GM23248 (cell line): ENCODE measurements at regions not wholly inside any gene's neighbourhood (a gene's known extent, or its start where the extent isn't known, plus 50 kb on each side); places are given as distances from the start of the nearest gene placed in this dataset.

Source experiments
- DNase-seq: peaks from one replicate; pipeline ENCODE4 v3.0.0-alpha.2; 2015
- H2AFZ ChIP-seq: fragments of 200-600 bp; sonication (generic); 2 replicates; pipeline ENCODE4 v1.6.1; 2016; ENCODE audit warnings: antibody characterized with exemption
- H3F3A ChIP-seq: fragments of 200-600 bp; sonication (generic); 2 replicates; pipeline ENCODE4 v1.6.1; 2016; ENCODE audit warnings: mild to moderate bottlenecking, antibody characterized with exemption, mixed run types; ENCODE audit not compliant: insufficient read depth
- H3K27ac ChIP-seq: fragments of 200-600 bp; sonication (generic); 2 replicates; pipeline ENCODE4 v1.5.1; 2016; ENCODE audit warnings: mild to moderate bottlenecking
- H3K27me3 ChIP-seq: fragments of 200-600 bp; sonication (generic); replicated peaks from 2 replicates; pipeline ENCODE4 v1.6.1; 2016; ENCODE audit warnings: mild to moderate bottlenecking; ENCODE audit not compliant: insufficient read depth
- H3K36me3 ChIP-seq: fragments of 200-600 bp; sonication (generic); 2 replicates; pipeline ENCODE4 v1.6.1; 2016; ENCODE audit warnings: low read depth, mild to moderate bottlenecking
- H3K4me1 ChIP-seq: fragments of 200-600 bp; sonication (generic); 2 replicates; pipeline ENCODE4 v1.6.1; 2016; ENCODE audit warnings: mild to moderate bottlenecking; ENCODE audit not compliant: insufficient read depth
- H3K4me2 ChIP-seq: fragments of 200-600 bp; sonication (generic); one replicate; pipeline ENCODE4 v1.6.1; 2016; ENCODE audit warnings: mild to moderate bottlenecking; ENCODE audit not compliant: unreplicated experiment
- H3K4me3 ChIP-seq: fragments of 200-600 bp; sonication (generic); 2 replicates; pipeline ENCODE4 v1.5.1; 2016; ENCODE audit warnings: mild to moderate bottlenecking
- H3K79me2 ChIP-seq: fragments of 200-600 bp; sonication (generic); 2 replicates; pipeline ENCODE4 v1.6.1; 2016; ENCODE audit warnings: mild to moderate bottlenecking; ENCODE audit not compliant: insufficient read depth
- H3K9ac ChIP-seq: fragments of 200-600 bp; sonication (generic); 2 replicates; pipeline ENCODE4 v1.6.1; 2016; ENCODE audit warnings: mild to moderate bottlenecking
- H3K9me2 ChIP-seq: fragments of 200-600 bp; sonication (generic); 2 replicates; pipeline ENCODE4 v1.6.1; 2016; ENCODE audit warnings: mixed run types, mild to moderate bottlenecking, moderate library complexity; ENCODE audit not compliant: insufficient read depth
- H3K9me3 ChIP-seq: fragments of 200-600 bp; sonication (generic); one replicate; pipeline ENCODE4 v1.6.1; 2017; ENCODE audit warnings: low read depth
- H4K20me1 ChIP-seq: fragments of 200-600 bp; sonication (generic); 2 replicates; pipeline ENCODE4 v1.6.0; 2016; ENCODE audit not compliant: insufficient read depth
- EZH2 ChIP-seq: fragments of 200-600 bp; sonication (generic); IDR thresholded peaks from 2 replicates; pipeline ENCODE4 v1.6.1; 2018; ENCODE audit warnings: antibody characterized with exemption, mild to moderate bottlenecking; ENCODE audit not compliant: insufficient read depth, poor library complexity, severe bottlenecking
- EZH2phosphoT487 ChIP-seq: fragments of 200-600 bp; sonication (generic); IDR thresholded peaks from 2 replicates; pipeline ENCODE4 v1.6.1; 2018; ENCODE audit warnings: antibody characterized with exemption, moderate library complexity, mild to moderate bottlenecking, low read depth; ENCODE audit not compliant: insufficient read depth
- WGBS, 2 experiments: methylation state at CpG; one replicate each; pipeline ENCODE4 v1.1.6; 2015 to 2017; ENCODE audit warnings: low lambda C conversion rate in 2 of 2, low coverage in 1 of 2; ENCODE audit errors: missing lambda C conversion rate in 2 of 2; 5-methylcytosine and 5-hydroxymethylcytosine counted together
- in situ Hi-C: fragments of 300-500 bp; cut with MboI; formaldehyde crosslinking; loops from 2 replicates; pipeline ENCODE4 v1.15.0; 2020

DNA sequence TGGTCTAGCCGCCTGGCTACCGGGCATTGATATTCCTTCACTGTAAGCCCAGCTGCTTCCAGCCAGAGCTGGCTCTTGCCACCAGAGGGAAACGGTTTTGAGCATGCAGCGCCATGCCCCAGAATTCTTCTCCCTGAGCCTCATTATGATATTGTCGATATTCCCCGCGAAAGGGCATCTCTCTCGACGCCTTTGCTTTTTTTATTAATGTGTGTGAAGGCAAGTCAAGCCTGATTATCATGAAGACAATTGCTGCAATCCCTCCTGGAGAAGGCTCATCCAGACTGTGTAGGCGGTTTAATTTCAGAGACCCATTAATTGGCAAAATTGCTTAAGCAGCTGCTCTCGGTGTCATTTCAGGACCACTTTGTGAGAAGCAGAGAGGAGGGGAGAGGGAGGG lies 321.2 kb upstream of the TLE3 start:
- no peak overlapping the region for H3K27ac ChIP-seq

DNA sequence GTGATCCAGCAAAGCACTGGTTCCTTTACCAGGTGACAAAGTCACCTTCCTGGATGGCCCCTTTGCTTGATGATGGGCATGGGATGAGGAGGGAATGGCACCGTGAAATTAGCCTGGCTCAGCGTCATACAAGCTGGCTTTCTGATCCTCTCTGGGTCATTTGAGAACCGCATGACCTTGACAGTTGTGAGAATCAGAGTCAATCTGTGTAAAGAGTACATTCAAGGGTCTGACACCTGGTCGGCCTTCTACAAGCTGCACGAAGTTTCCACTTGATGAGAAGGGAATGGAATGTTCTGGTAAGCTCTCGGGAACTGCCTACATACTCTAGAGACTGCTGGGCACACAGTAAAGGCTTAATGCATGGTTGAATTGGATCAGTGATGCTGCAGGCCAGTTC lies 319.8 kb upstream of the TLE3 start:
- no peak overlapping the region for H3K4me2 ChIP-seq
- no peaks in the 10 kb centered on the region for H4K20me1 ChIP-seq
- no peak overlapping the region for H2AFZ ChIP-seq
- in situ Hi-C loops, result no loop called here
- no peak overlapping the region for H3K9ac ChIP-seq
- H3F3A ChIP-seq, result no peaks in the 10 kb centered on the region
- peaks cover 41% of the 10 kb centered on the region for H3K27me3 ChIP-seq
- no peaks in the 10 kb centered on the region for H3K79me2 ChIP-seq
- no peak for DNase-seq
- 57 to 71% methylated on average over 6 of the region's 6 CpGs for WGBS, 2 experiments
- no peaks in the 10 kb centered on the region for H3K36me3 ChIP-seq
- H3K4me1 ChIP-seq, result no peaks in the 10 kb centered on the region
- TF ChIP-seq EZH2phosphoT487, result no peak
- no peak for TF ChIP-seq EZH2
- H3K27ac ChIP-seq, result no peak overlapping the region
- no peaks in the 10 kb centered on the region for H3K9me2 ChIP-seq
- no peak overlapping the region for H3K4me3 ChIP-seq
- H3K9me3 ChIP-seq, result no peaks in the 10 kb centered on the region

More for the DNA sequence above, 321.2 kb upstream of the TLE3 start:
- no peaks in the 10 kb centered on the region for H3K79me2 ChIP-seq
- peaks cover 49% of the 10 kb centered on the region for H3K27me3 ChIP-seq
- H3K4me3 ChIP-seq, result no peak overlapping the region
- no peak overlapping the region for H3K4me2 ChIP-seq
- no peak for DNase-seq
- in situ Hi-C loops, result no loop called here
- no peak overlapping the region for H3K9ac ChIP-seq
- WGBS, 2 experiments, result 75 to 77% methylated on average over 11 of the region's 11 CpGs
- H4K20me1 ChIP-seq, result no peaks in the 10 kb centered on the region
- no peaks in the 10 kb centered on the region for H3K36me3 ChIP-seq
- TF ChIP-seq EZH2, result no peak
- TF ChIP-seq EZH2phosphoT487, result no peak
- no peaks in the 10 kb centered on the region for H3K9me3 ChIP-seq
- H3F3A ChIP-seq, result no peaks in the 10 kb centered on the region
- no peak overlapping the region for H2AFZ ChIP-seq
- H3K9me2 ChIP-seq, result no peaks in the 10 kb centered on the region
- H3K4me1 ChIP-seq, result no peaks in the 10 kb centered on the region

DNA sequence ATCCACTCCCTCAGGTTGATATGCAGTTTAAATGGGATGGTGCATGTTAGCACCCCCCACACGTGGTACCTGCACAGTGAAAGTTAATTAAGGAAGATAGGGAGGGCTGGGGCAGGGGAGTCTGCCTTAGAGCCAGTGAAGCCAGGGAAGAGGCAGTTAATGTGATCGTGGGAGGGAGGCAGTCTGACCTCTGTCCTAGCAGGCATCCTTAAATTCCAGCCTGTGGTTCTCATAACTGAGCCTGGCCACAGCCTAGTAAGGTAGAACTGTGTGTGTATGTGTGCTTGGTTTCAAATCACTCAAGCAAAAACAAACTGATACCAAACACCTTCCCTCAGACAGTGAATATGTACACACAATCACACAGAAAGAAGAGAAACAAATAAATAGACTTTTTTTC lies 319.1 kb upstream of the TLE3 start:
- in situ Hi-C loops, result no loop called here

GRCh38 chr15:70415398-70415797 lies 317.7 kb upstream of the TLE3 start:
- H3K4me2 ChIP-seq, result no peak overlapping the region
- H3K9me3 ChIP-seq, result no peaks in the 10 kb centered on the region
- H2AFZ ChIP-seq, result no peak overlapping the region
- H3K79me2 ChIP-seq, result no peaks in the 10 kb centered on the region
- H3K4me3 ChIP-seq, result no peak overlapping the region
- no peak for TF ChIP-seq EZH2phosphoT487
- TF ChIP-seq EZH2, result no peak
- H3K27ac ChIP-seq, result no peak overlapping the region
- no peak overlapping the region for H3K9ac ChIP-seq
- DNase-seq, result no peak
- no peaks in the 10 kb centered on the region for H3F3A ChIP-seq
- no peaks in the 10 kb centered on the region for H3K36me3 ChIP-seq
- no peaks in the 10 kb centered on the region for H3K9me2 ChIP-seq
- in situ Hi-C loops, result no loop called here
- no peaks in the 10 kb centered on the region for H4K20me1 ChIP-seq
- WGBS, 2 experiments, result 76 to 80% methylated on average over 15 to 18 of the region's 18 CpGs
- no peaks in the 10 kb centered on the region for H3K4me1 ChIP-seq
- peaks cover 21% of the 10 kb centered on the region for H3K27me3 ChIP-seq

More for the DNA sequence above, 319.1 kb upstream of the TLE3 start:
- 38 to 39% methylated on average over 2 of the region's 2 CpGs for whole genome bisulfite sequencing, 2 experiments
- Histone ChIP-seq H3K4me1 (no peaks in the 10 kb centered on the region), H3K9me2 (no peaks in the 10 kb centered on the region), H3F3A (no peaks in the 10 kb centered on the region), H3K9me3 (no peaks in the 10 kb centered on the region), H4K20me1 (no peaks in the 10 kb centered on the region), H2AFZ (no peak overlapping the region), H3K36me3 (no peaks in the 10 kb centered on the region), H3K4me3 (no peak overlapping the region), H3K79me2 (no peaks in the 10 kb centered on the region), H3K9ac (no peak overlapping the region), H3K27ac (no peak overlapping the region), H3K4me2 (no peak overlapping the region), H3K27me3 (peaks cover 35% of the 10 kb centered on the region)
- TF ChIP-seq EZH2phosphoT487, result no peak
- TF ChIP-seq EZH2, result no peak
- no peak for DNase-seq

- H3F3A ChIP-seq, result no peaks in the 10 kb centered on the region
- in situ Hi-C loops, result no loop called here
- H3K4me2 ChIP-seq, result no peak overlapping the region
- TF ChIP-seq EZH2phosphoT487 (no peak), EZH2 (no peak)
- no peak overlapping the region for H3K4me3 ChIP-seq
- no peaks in the 10 kb centered on the region for H3K79me2 ChIP-seq
- H3K4me1 ChIP-seq, result no peaks in the 10 kb centered on the region
- H2AFZ ChIP-seq, result no peak overlapping the region
- peaks cover 17% of the 10 kb centered on the region for H3K27me3 ChIP-seq
- H3K9ac ChIP-seq, result no peak overlapping the region
- H3K27ac ChIP-seq, result no peak overlapping the region
- no peaks in the 10 kb centered on the region for H4K20me1 ChIP-seq
- no peaks in the 10 kb centered on the region for H3K36me3 ChIP-seq
- no peaks in the 10 kb centered on the region for H3K9me2 ChIP-seq
- H3K9me3 ChIP-seq, result no peaks in the 10 kb centered on the region
- WGBS, 2 experiments, result 75 to 78% methylated on average over 5 of the region's 5 CpGs
- DNase-seq, result no peak
Measured at GRCh38 chr15:70414626-70415025, 316.9 kb upstream of the TLE3 start.
